PC-3 (cell line): ENCODE measurements at regions not wholly inside any gene's neighbourhood (a gene's known extent, or its start where the extent isn't known, plus 50 kb on each side); places are given as distances from the start of the nearest gene placed in this dataset.

Experiments
- EZH2 ChIP-seq: fragments of 300-600 bp; sonication (generic); IDR thresholded peaks from one replicate; pipeline ENCODE4 v1.6.1; 2017; ENCODE audit warnings: antibody characterized with exemption, mild to moderate bottlenecking, low read length; ENCODE audit not compliant: unreplicated experiment
- TF ChIP-seq, protein P1 (sequence below): fragments of 300-600 bp; sonication (generic); conservative IDR thresholded peaks from 2 replicates; pipeline ENCODE4 v1.5.1; 2017; ENCODE audit warnings: antibody characterized with exemption, low read depth, mild to moderate bottlenecking, low read length

DNA sequence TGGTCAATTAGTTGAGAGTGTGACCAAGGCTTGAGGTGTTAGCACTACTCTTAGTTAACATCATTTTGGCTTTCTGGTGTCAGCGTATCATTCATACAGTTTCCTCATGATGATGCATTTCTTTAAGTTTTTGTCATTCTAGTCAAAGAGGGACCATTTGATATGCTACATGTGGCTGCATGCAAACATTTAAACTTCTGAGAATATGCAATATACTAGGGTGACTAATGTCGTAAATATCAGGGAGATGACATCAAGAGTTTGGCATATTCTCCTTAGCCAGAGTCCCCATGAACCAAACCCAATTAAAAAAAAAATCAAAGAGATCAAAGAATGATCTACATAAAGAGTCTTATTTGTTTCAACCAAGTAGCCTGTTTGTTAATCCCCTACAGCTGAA lies 537.4 kb upstream of the PCDH7 start:
- TF ChIP-seq, protein P1, sequence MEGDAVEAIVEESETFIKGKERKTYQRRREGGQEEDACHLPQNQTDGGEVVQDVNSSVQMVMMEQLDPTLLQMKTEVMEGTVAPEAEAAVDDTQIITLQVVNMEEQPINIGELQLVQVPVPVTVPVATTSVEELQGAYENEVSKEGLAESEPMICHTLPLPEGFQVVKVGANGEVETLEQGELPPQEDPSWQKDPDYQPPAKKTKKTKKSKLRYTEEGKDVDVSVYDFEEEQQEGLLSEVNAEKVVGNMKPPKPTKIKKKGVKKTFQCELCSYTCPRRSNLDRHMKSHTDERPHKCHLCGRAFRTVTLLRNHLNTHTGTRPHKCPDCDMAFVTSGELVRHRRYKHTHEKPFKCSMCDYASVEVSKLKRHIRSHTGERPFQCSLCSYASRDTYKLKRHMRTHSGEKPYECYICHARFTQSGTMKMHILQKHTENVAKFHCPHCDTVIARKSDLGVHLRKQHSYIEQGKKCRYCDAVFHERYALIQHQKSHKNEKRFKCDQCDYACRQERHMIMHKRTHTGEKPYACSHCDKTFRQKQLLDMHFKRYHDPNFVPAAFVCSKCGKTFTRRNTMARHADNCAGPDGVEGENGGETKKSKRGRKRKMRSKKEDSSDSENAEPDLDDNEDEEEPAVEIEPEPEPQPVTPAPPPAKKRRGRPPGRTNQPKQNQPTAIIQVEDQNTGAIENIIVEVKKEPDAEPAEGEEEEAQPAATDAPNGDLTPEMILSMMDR, result no peak
- TF ChIP-seq EZH2, result no peak
